ENCODE measurements at regions not wholly inside any gene's neighbourhood (a gene's known extent, or its start where the extent isn't known, plus 50 kb on each side); places are given as distances from the start of the nearest gene placed in this dataset.

DNA sequence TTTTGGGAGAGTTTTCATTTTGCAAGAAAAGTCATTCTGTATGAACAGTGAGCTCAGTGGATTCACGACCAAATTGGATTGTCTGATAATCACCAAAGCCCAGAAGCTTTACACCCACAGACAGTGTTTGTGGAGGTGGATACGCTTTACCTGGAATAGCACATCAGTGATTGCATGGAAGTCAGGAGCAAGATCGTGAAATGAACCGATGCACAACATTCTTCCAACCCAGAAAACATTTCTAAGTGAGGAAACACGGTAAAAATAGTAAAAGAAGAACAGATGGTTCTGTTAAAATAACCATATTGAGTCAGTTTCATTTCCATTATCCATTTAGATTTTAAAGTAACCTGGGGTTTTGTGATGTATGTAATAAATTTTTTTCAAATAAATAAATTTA, 478.2 kb upstream of the PFKP start:
- Histone ChIP-seq H3K9me3 (ENCODE audit: low read depth) (no peaks in the 10 kb centered on the region), H3K4me1 (ENCODE audit: insufficient read depth) (no peaks in the 10 kb centered on the region), H2AFZ (no peak overlapping the region), H4K20me1 (ENCODE audit: insufficient read depth, poor library complexity, severe bottlenecking) (no peaks in the 10 kb centered on the region), H3K27me3 (no peaks in the 10 kb centered on the region), H3K27ac (no peak overlapping the region), H3K4me3 (no peak overlapping the region), H3K36me3 (replicated peaks; ENCODE audit: insufficient read depth, low read depth) (no peaks in the 10 kb centered on the region), H3K79me2 (no peaks in the 10 kb centered on the region), H3K4me2 (no peak overlapping the region), H3K9me2 (replicated peaks; ENCODE audit: insufficient read depth) (no peaks in the 10 kb centered on the region)
- TF ChIP-seq EZH2phosphoT487 (IDR thresholded peaks at IDR 0.05; ENCODE audit: low read depth, severe bottlenecking, unreplicated experiment): no peak
- TF ChIP-seq CTCF (IDR thresholded peaks at IDR 0.05; ENCODE audit: poor library complexity): no peak
- TF ChIP-seq EZH2 (IDR thresholded peaks at IDR 0.05; ENCODE audit: borderline replicate concordance): no peak
- DNase-seq (ENCODE audit: low spot score): no peak
- WGBS (ENCODE audit: low lambda C conversion rate, missing lambda C conversion rate): 80% methylated on average over 5 of the region's 5 CpGs

GRCh38 chr10:2584385-2584784, 483.0 kb upstream of the PFKP start:
- no peak overlapping the region for H3K4me3 ChIP-seq
- H3K27me3 ChIP-seq: no peaks in the 10 kb centered on the region
- no peak overlapping the region for H2AFZ ChIP-seq
- no peaks in the 10 kb centered on the region for H3K36me3 ChIP-seq (replicated peaks; ENCODE audit: insufficient read depth, low read depth)
- H3K4me1 ChIP-seq (ENCODE audit: insufficient read depth): no peaks in the 10 kb centered on the region
- no peaks in the 10 kb centered on the region for H3K9me3 ChIP-seq (ENCODE audit: low read depth)
- no peak for TF ChIP-seq EZH2 (IDR thresholded peaks at IDR 0.05; ENCODE audit: borderline replicate concordance)
- no peak for TF ChIP-seq EZH2phosphoT487 (IDR thresholded peaks at IDR 0.05; ENCODE audit: low read depth, severe bottlenecking, unreplicated experiment)
- TF ChIP-seq CTCF (IDR thresholded peaks at IDR 0.05; ENCODE audit: poor library complexity): no peak
- H3K9me2 ChIP-seq (replicated peaks; ENCODE audit: insufficient read depth): no peaks in the 10 kb centered on the region
- H3K4me2 ChIP-seq: no peak overlapping the region
- DNase-seq (ENCODE audit: low spot score): no peak
- H3K27ac ChIP-seq: no peak overlapping the region
- no peaks in the 10 kb centered on the region for H3K79me2 ChIP-seq
- H4K20me1 ChIP-seq (ENCODE audit: insufficient read depth, poor library complexity, severe bottlenecking): no peaks in the 10 kb centered on the region
- WGBS (ENCODE audit: low lambda C conversion rate, missing lambda C conversion rate): 93% methylated on average over 2 of the region's 2 CpGs

GRCh38 chr10:2576892-2577291, 490.5 kb upstream of the PFKP start:
- Histone ChIP-seq H2AFZ (no peak overlapping the region), H3K9me3 (ENCODE audit: low read depth) (no peaks in the 10 kb centered on the region), H3K4me1 (ENCODE audit: insufficient read depth) (no peaks in the 10 kb centered on the region), H3K36me3 (replicated peaks; ENCODE audit: insufficient read depth, low read depth) (no peaks in the 10 kb centered on the region), H3K9me2 (replicated peaks; ENCODE audit: insufficient read depth) (no peaks in the 10 kb centered on the region), H3K4me2 (no peak overlapping the region), H3K27ac (no peak overlapping the region), H3K27me3 (peaks cover 3% of the 10 kb centered on the region), H4K20me1 (ENCODE audit: insufficient read depth, poor library complexity, severe bottlenecking) (no peaks in the 10 kb centered on the region), H3K79me2 (no peaks in the 10 kb centered on the region), H3K4me3 (no peak overlapping the region)
- no peak for DNase-seq (ENCODE audit: low spot score)
- 65% methylated on average over 3 of the region's 3 CpGs for WGBS (ENCODE audit: low lambda C conversion rate, missing lambda C conversion rate)
- no peak for TF ChIP-seq CTCF (IDR thresholded peaks at IDR 0.05; ENCODE audit: poor library complexity)
- TF ChIP-seq EZH2phosphoT487 (IDR thresholded peaks at IDR 0.05; ENCODE audit: low read depth, severe bottlenecking, unreplicated experiment): no peak
- TF ChIP-seq EZH2 (IDR thresholded peaks at IDR 0.05; ENCODE audit: borderline replicate concordance): no peak

DNA sequence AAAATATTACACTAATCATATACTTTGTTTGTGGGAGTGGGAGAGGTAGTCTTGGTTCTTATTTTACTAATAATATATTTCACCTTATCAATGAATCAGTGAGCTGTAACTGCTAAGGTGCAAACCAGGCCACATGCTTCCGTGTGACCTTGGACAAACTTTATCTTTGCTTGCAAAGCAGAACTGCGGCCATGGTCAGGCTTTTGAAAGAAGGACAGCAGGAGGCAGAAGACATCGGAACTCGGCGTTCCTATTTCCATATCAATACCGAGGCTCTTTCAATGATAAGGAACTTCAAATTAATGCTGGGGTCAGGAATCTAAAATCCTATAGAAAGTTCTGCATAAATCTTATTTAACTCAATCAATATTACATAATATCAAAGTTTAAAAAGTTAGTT, 491.9 kb upstream of the PFKP start:
- Histone ChIP-seq H3K79me2 (no peaks in the 10 kb centered on the region), H3K27ac (no peak overlapping the region), H3K36me3 (replicated peaks; ENCODE audit: insufficient read depth, low read depth) (no peaks in the 10 kb centered on the region), H3K4me2 (no peak overlapping the region), H3K9me3 (ENCODE audit: low read depth) (no peaks in the 10 kb centered on the region), H4K20me1 (ENCODE audit: insufficient read depth, poor library complexity, severe bottlenecking) (no peaks in the 10 kb centered on the region), H3K27me3 (peaks cover 3% of the 10 kb centered on the region), H3K9me2 (replicated peaks; ENCODE audit: insufficient read depth) (no peaks in the 10 kb centered on the region), H3K4me1 (ENCODE audit: insufficient read depth) (no peaks in the 10 kb centered on the region), H3K4me3 (no peak overlapping the region), H2AFZ (no peak overlapping the region)
- DNase-seq (ENCODE audit: low spot score): no peak
- TF ChIP-seq EZH2 (IDR thresholded peaks at IDR 0.05; ENCODE audit: borderline replicate concordance) (no peak), CTCF (IDR thresholded peaks at IDR 0.05; ENCODE audit: poor library complexity) (no peak), EZH2phosphoT487 (IDR thresholded peaks at IDR 0.05; ENCODE audit: low read depth, severe bottlenecking, unreplicated experiment) (no peak)
- WGBS (ENCODE audit: low lambda C conversion rate, missing lambda C conversion rate): 44% methylated on average over 6 of the region's 6 CpGs
